ENCODE measurements at regions not wholly inside any gene's neighbourhood (a gene's known extent, or its start where the extent isn't known, plus 50 kb on each side); places are given as distances from the start of the nearest gene placed in this dataset.
"Not testable (repeated sequence)": the region's sequence is repeated elsewhere in the genome, so short reads cannot be mapped to it uniquely, and the experiment has no call there.

- H3K27ac ChIP-seq: no peak overlapping the region
- TF ChIP-seq ZFX (IDR thresholded peaks at IDR 0.05; ENCODE audit: borderline replicate concordance) (no peak), CTCF (IDR thresholded peaks at IDR 0.05) (no peak)
These were observed 93.4 kb upstream of the ARMC3 start for GRCh38 chr10:22834471-22834870.

- no peak for TF ChIP-seq ZFX (IDR thresholded peaks at IDR 0.05; ENCODE audit: borderline replicate concordance)
- no peak for TF ChIP-seq CTCF (IDR thresholded peaks at IDR 0.05)
- no peak overlapping the region for H3K27ac ChIP-seq
These were observed 94.1 kb upstream of the ARMC3 start for GRCh38 chr10:22833781-22834180.

GRCh38 chr10:22833353-22833752, 94.5 kb upstream of the ARMC3 start:
- TF ChIP-seq ZFX (IDR thresholded peaks at IDR 0.05; ENCODE audit: borderline replicate concordance): no peak
- no peak for TF ChIP-seq CTCF (IDR thresholded peaks at IDR 0.05)
- no peak overlapping the region for H3K27ac ChIP-seq

GRCh38 chr10:22832851-22833250, 95.0 kb upstream of the ARMC3 start:
- TF ChIP-seq ZFX (IDR thresholded peaks at IDR 0.05; ENCODE audit: borderline replicate concordance): no peak
- no peak for TF ChIP-seq CTCF (IDR thresholded peaks at IDR 0.05)
- H3K27ac ChIP-seq: no peak overlapping the region

- TF ChIP-seq CTCF (IDR thresholded peaks at IDR 0.05): no peak
- no peak for TF ChIP-seq ZFX (IDR thresholded peaks at IDR 0.05; ENCODE audit: borderline replicate concordance)
- no peak overlapping the region for H3K27ac ChIP-seq
These were observed 95.7 kb upstream of the ARMC3 start for GRCh38 chr10:22832066-22832602.

GRCh38 chr10:22831586-22831985, 96.3 kb upstream of the ARMC3 start:
- no peak for TF ChIP-seq CTCF (IDR thresholded peaks at IDR 0.05)
- H3K27ac ChIP-seq: no peak overlapping the region

- H3K27ac ChIP-seq: not testable (repeated sequence)
These were observed 99.1 kb upstream of the ARMC3 start for GRCh38 chr10:22828712-22829111.

- peak overlapping the region; percentile 54 for H3K27ac ChIP-seq
- TF ChIP-seq CTCF (IDR thresholded peaks at IDR 0.05) (no peak), ZFX (IDR thresholded peaks at IDR 0.05; ENCODE audit: borderline replicate concordance) (no peak)
These were observed 102.0 kb upstream of the ARMC3 start for GRCh38 chr10:22825841-22826240.

All from 22Rv1 (cell line).